ENCODE measurements at regions not wholly inside any gene's neighbourhood (a gene's known extent, or its start where the extent isn't known, plus 50 kb on each side); places are given as distances from the start of the nearest gene placed in this dataset.

DNA sequence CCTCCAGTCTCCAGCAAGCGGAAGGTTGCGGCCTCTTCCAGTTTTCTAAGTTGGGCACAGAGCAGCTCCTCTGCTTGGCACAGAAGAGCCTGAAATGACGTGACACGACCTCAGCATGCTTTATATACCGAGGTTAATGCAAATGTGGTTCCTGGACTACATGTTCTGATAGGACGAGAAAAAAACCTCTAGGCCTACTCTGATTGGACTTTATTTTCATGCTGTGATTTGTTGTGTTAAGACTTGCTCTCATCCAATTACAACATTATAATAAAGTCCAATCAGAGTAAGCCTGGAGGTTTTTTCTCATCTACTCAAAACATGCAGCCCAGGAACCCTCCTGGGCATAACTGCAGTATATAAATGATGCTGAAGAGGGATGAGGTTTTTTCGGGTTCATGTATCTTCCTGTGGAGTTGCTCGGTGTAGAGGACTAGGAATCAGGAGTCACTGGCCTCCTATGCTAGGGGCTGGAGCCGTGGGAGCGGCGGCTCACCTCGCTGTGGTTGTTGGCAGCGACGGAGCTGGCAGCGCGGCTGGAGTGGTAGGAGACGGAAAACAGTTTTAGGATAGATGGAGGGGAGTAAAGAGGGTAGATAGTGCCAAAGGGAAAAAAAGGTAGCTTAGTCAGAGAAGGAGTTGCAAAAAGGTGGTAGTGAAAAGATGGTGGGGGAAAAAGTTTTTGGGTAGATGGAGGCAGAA is 878.0 kb downstream of the KCNJ18 start:
- intact Hi-C loops (cut with micrococcal nuclease): no loop called here
- no peaks in the 10 kb centered on the region for H3K36me3 Mint-ChIP-seq (ENCODE audit: low read depth)
- peaks cover 24% of the 10 kb centered on the region for H3K9me3 Mint-ChIP-seq
- no peaks in the 10 kb centered on the region for H3K4me1 Mint-ChIP-seq
- no peak for DNase-seq
- H3K4me3 Mint-ChIP-seq: no peak overlapping the region
- no peak overlapping the region for H3K27ac Mint-ChIP-seq
- no peaks in the 10 kb centered on the region for H3K27me3 Mint-ChIP-seq

DNA sequence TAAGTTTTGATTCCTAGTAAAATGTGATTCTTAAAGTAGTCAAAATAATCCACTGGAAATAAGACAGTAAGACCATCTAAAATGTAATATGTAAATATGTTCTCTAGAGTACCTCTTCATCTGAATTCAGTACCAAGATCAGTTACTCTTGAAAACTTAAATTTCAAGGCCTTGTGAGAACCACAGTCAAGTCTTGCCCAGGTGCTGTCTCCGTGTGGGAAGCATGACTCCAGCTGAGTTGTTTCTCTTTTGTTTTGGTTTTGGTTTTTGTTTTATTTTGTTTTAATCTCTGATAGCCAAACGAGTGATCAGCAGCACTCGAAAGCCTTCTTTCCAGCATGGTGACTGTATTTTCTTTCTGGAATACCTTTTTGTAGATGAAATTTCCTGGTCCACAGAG is 907.0 kb downstream of the KCNJ18 start:
- H3K27me3 Mint-ChIP-seq: no peaks in the 10 kb centered on the region
- no peak for DNase-seq
- no peak overlapping the region for H3K27ac Mint-ChIP-seq
- H3K36me3 Mint-ChIP-seq (ENCODE audit: low read depth): no peaks in the 10 kb centered on the region
- H3K4me1 Mint-ChIP-seq: no peaks in the 10 kb centered on the region
- H3K4me3 Mint-ChIP-seq: no peak overlapping the region
- H3K9me3 Mint-ChIP-seq: peaks cover 5% of the 10 kb centered on the region
- intact Hi-C loops (cut with micrococcal nuclease): no loop called here

DNA sequence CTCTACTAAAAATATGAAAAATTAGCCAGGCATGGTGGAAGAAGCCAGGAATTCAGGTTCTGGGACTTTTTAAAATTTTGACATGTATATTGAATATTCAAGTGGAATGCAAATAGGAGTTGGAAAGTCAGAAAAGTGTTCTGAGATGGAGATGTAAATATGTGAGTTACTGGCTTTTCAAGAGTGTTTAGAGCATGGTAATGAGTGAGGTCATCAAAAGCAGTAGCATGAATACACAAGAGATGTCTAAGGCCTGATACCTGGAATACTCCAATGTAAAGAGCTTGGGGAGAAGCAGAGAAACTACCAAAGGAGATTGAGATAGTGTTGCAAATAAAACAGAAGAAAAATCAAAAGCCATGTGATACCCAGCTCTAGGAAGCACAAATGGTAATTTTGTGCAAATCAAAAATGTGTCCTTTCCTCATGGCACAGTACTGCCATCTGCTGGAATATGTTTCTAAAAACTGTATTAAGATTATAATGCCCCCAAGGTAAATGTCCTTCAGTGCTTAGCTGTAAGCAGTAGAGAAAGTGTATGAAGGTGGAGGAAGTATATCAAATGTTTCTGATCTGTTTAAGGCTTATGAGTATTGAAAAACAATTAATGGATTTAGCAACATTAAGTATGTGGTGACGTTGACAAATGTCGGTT is 908.4 kb downstream of the KCNJ18 start:
- no peak for DNase-seq
- H3K4me3 Mint-ChIP-seq: no peak overlapping the region
- intact Hi-C loops (cut with micrococcal nuclease): no loop called here
- H3K27me3 Mint-ChIP-seq: no peaks in the 10 kb centered on the region
- no peaks in the 10 kb centered on the region for H3K36me3 Mint-ChIP-seq (ENCODE audit: low read depth)
- H3K9me3 Mint-ChIP-seq: peaks cover 8% of the 10 kb centered on the region
- H3K4me1 Mint-ChIP-seq: no peaks in the 10 kb centered on the region
- no peak overlapping the region for H3K27ac Mint-ChIP-seq

Measured in activated CD4-positive, alpha-beta T cell treated with anti-CD3 and anti-CD28 coated beads, Interleukin-2, amount 10 ng/mL, durations not matched to agents 24 days and 14 days (primary cell).